ENCODE measurements at regions not wholly inside any gene's neighbourhood (a gene's known extent, or its start where the extent isn't known, plus 50 kb on each side); places are given as distances from the start of the nearest gene placed in this dataset.
"Not testable (repeated sequence)": the region's sequence is repeated elsewhere in the genome, so short reads cannot be mapped to it uniquely, and the experiment has no call there.

GRCh38 chr2:186306754-186307153 is 179.3 kb upstream of the ZC3H15 start:
- no peak for DNase-seq

- DNase-seq: no peak
Observed at GRCh38 chr2:186307871-186308270, 178.2 kb upstream of the ZC3H15 start.

- no peak for DNase-seq
Observed at GRCh38 chr2:186308347-186308746, 177.7 kb upstream of the ZC3H15 start.

- no peak for DNase-seq
Observed at GRCh38 chr2:186309901-186310300, 176.2 kb upstream of the ZC3H15 start.

GRCh38 chr2:186319105-186319504 is 167.0 kb upstream of the ZC3H15 start:
- no peak for DNase-seq

GRCh38 chr2:186325827-186326535 is 160.1 kb upstream of the ZC3H15 start:
- DNase-seq: no peak

GRCh38 chr2:186327251-186327868 is 158.7 kb upstream of the ZC3H15 start:
- no peak for DNase-seq

GRCh38 chr2:186328838-186329237 is 157.2 kb upstream of the ZC3H15 start:
- DNase-seq: no peak

- DNase-seq: no peak
Observed at GRCh38 chr2:186330050-186330449, 156.0 kb upstream of the ZC3H15 start.

- DNase-seq: no peak
Observed at GRCh38 chr2:186339716-186340115, 146.3 kb upstream of the ZC3H15 start.

- DNase-seq: no peak
Observed at GRCh38 chr2:186342029-186342428, 144.0 kb upstream of the ZC3H15 start.

GRCh38 chr2:186345745-186346144 is 140.3 kb upstream of the ZC3H15 start:
- no peak for DNase-seq

- DNase-seq: no peak
Observed at GRCh38 chr2:186346216-186346615, 139.8 kb upstream of the ZC3H15 start.

GRCh38 chr2:186347472-186347871 is 138.6 kb upstream of the ZC3H15 start:
- DNase-seq: no peak

GRCh38 chr2:186348200-186348599 is 137.9 kb upstream of the ZC3H15 start:
- DNase-seq: no peak

- no peak for DNase-seq
Observed at GRCh38 chr2:186349508-186349907, 136.6 kb upstream of the ZC3H15 start.

- not testable (repeated sequence) for DNase-seq
Observed at GRCh38 chr2:186354160-186354559, 131.9 kb upstream of the ZC3H15 start.

- no peak for DNase-seq
Observed at GRCh38 chr2:186365406-186365805, 120.7 kb upstream of the ZC3H15 start.

GRCh38 chr2:186379052-186379451 is 107.0 kb upstream of the ZC3H15 start:
- DNase-seq: no peak

GRCh38 chr2:186380805-186381204 is 105.3 kb upstream of the ZC3H15 start:
- DNase-seq: no peak

GRCh38 chr2:186381573-186381972 is 104.5 kb upstream of the ZC3H15 start:
- DNase-seq: no peak

- no peak for DNase-seq
Observed at GRCh38 chr2:186382932-186383331, 103.1 kb upstream of the ZC3H15 start.

GRCh38 chr2:186384226-186384625 is 101.8 kb upstream of the ZC3H15 start:
- DNase-seq: no peak

- DNase-seq: not testable (repeated sequence)
Observed at GRCh38 chr2:186385638-186386201, 100.3 kb upstream of the ZC3H15 start.
